Adrenal gland (tissue), 5 donors: ENCODE measurements at regions not wholly inside any gene's neighbourhood (a gene's known extent, or its start where the extent isn't known, plus 50 kb on each side); places are given as distances from the start of the nearest gene placed in this dataset.

Experiments used
- CTCF ChIP-seq, 6 experiments: fragments of 450-650 bp in 4 of 6; fragments of 200-600 bp in 2 of 6; sonication (generic) in 1 of 6; IDR thresholded peaks; 1 replicate in 5 of 6; 2 replicates in 1 of 6; pipeline versions ENCODE4 v1.5.1 to v1.8.0; 2016 to 2021; ENCODE audit warnings: antibody characterized with exemption in 6 of 6, mild to moderate bottlenecking in 2 of 6, moderate library complexity in 1 of 6
- POLR2A ChIP-seq, 2 donors: fragments of 450-650 bp; IDR thresholded peaks; one replicate each; pipeline ENCODE4 v1.6.1; 2017; ENCODE audit warnings: antibody characterized with exemption in 2 of 2, mild to moderate bottlenecking in 2 of 2, moderate library complexity in 1 of 2
- donor health status: DM: no; HTN: no; CAD: no.

- no peak for TF ChIP-seq POLR2A (IDR thresholded peaks at IDR 0.05)
- TF ChIP-seq CTCF (IDR thresholded peaks at IDR 0.05) = no peak
These were observed 353.0 kb downstream of the TGFB2 start for GRCh38 chr1:218698141-218698540.
